ENCODE measurements at regions not wholly inside any gene's neighbourhood (a gene's known extent, or its start where the extent isn't known, plus 50 kb on each side); places are given as distances from the start of the nearest gene placed in this dataset.

- TF ChIP-seq CTCF (conservative IDR thresholded peaks at IDR 0.05; ENCODE audit: low read depth, low read length) (no peak), EZH2 (IDR thresholded peaks at IDR 0.05; ENCODE audit: low read length, unreplicated experiment) (no peak)
Measured at GRCh38 chr14:46057799-46058198, 593.8 kb downstream of the RPL10L start.
